Superior temporal gyrus (tissue), 1 donor: ENCODE measurements at regions not wholly inside any gene's neighbourhood (a gene's known extent, or its start where the extent isn't known, plus 50 kb on each side); places are given as distances from the start of the nearest gene placed in this dataset.

Experiments
- DNase-seq: peaks from one replicate; pipeline ENCODE4 v3.0.0-alpha.2; 2016; ENCODE audit errors: extremely low spot score

DNA sequence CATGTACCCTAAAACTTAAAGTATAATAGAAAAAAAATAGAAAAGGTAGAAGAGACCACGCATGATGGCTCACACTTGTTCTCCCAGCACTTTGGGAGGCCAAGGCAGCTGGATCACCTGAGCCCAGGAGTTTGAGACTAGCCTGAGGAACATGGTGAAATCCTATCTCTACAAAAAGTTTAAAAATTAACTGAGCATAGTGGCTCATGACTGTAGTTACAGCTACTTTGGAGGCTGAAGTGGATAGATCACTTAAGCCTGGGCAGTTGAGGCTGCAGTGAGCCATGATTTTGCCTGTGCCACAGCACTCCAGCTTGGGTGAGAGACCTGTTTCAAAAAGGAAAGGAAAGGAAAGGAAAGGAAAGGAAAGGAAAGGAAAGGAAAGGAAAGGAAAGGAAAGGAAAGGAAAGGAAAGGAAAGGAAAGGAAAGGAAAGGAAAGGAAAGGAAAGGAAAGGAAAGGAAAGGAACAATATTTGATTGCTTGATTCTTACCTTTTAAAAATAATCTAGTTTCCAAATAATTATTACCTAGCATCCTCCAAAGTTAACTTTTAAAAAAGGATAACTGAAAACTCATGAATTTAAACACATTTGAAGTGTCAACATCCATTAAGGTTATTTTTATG, 99.9 kb upstream of the PAX6 start:
- DNase-seq, result no peak

DNA sequence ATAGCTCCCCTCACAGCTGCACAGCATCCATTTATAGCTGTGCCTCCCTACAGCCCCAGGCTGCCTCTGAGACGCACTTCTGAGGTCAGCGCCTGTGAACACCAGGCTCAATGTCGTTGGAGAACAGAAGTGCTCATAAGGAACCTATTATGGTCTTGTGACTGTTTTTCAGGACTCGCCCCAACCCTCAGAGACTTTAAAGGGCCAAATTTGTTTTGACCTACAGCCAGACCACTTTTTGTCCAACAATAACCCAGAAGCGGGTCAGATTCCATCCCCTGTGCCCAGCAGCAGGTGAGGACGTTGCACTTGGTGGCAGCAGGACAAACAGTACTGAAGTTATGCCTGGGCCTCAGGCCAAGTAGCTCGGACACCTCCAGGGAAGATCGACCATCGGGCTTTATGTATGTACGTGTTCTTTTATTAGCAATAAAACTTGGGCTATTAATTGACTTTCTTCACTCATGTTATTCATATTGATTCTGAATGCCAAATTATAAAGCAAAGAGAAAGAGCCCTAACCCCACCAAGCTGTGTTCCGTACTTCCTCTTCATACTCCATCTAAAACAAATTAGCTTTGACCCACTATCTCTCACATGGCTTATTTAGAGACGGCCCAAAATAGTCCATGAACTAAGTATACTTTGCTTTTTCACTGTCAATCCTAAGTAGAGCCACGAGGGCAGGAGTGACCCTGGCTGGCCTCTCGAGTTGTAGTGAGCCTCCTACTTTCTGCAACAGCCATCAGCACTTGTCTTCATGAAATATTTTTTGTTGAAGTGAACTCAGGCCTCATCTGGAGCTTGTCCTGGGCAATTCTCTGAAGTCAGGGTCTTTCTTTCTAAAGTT, 92.3 kb upstream of the PAX6 start:
- no peak for DNase-seq

DNA sequence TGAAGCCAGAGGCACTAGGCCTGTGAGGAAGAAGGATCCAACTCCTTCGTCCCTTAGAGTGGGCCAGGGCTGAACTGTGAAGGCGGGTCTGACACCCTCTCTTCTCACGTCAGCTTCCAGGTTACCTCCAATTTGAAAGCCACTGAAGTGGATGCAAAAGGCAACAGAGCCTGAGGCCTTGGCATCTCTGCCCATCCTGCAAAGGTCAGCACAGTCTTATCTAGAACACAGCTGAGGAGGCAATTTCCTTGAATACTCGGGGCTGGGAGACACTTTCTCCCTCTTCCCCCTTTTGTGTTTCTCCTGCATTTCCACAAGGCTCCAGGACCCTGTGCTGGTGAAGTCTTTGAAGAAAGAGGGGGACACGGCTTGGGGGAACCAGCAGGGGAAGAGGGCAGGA, 91.6 kb upstream of the PAX6 start:
- DNase-seq, result no peak

DNA sequence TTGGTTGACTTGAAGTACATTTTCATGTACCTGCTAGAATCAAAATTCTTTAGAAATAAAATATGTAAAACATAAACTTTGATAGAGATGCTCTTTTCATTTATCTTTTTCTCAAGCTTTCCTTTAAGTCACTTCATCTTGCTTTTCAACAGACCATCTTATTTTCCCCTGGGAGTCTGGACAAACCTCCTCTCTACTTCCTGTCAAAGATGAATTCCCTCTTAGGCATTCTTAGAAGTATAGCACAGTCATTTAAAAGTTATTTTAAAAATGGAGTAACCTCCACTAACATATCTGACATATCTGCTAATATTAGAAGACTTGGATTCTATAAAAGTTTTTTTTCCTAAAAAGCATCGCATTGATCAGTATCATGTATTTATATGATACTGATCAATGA, 84.8 kb upstream of the PAX6 start:
- no peak for DNase-seq

DNA sequence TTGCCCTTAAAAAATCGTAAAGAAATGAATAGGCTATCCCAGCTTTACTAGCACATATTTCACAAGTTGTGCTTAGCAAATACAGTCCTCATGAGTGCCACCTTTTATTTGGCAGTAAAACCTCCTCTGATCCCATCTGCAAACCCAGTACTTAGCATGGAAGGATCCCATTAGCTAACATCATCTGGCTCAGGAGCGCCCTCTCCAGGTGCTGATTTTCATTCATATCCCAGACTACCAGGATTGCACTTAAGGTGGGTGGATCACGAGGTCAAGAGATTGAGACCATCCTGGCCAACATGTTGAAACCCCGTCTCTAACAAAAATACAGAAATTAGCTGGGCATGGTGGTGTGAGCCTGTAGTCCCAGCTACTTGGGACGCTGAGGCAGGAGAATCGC, 76.1 kb upstream of the PAX6 start:
- DNase-seq, result no peak

DNA sequence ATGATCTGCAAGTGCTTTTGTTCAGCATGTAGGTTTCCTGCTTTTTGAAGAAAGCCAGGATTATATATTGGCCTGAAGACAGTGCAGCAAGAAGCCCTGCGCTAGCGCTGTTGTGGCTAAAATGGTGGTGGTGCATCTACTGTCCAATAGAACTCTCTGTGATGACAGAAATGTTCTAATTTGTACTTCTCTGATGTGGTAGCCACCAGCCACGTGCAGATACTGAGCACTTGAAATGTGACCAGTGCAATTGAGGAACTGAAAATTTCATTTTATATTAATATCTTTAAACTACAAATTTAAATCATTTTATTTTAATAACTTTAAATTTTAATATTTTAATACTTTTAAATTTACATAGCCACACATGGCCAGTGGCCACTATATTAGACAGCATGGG, 73.0 kb upstream of the PAX6 start:
- no peak for DNase-seq

DNA sequence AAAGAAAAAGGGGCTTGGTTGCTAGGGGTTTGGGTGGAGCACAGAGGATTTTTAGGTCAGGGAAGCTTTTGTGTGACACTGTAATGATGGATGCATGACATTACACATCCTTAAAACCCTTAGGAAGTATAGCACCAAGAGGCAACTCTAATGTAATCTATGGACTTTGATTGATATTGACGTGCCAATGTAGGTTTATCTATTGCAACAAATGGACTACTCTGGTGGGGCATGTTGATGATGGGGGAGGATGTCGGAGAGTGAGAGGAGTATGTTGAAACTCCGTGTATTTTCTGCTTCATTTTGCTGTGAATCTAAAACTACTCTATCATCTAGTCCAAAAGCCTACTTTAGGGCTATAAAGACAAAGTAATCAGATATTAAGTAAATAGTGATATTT, 72.3 kb upstream of the PAX6 start:
- no peak for DNase-seq

DNA sequence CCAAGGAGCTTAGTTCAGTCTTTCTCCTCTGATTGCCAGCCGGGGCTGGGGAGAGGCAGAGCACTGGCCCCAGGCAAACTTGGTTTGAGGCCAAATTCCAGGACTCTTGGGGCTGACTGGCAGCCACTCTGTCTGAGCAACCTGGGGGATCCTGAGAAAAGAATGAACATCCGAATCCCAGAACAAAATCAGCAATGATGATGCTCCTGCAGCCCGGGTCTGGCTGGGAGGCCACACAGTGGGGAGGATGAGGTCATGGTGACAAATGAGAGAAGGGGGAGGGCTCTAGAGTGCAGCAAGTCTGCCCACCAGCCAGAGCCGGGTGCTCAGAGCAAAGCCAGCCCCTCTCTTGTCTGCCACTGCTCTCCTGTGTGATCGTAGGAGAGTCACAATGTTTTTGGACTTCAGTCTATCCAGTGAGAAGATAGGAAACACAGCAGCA, 71.8 kb upstream of the PAX6 start:
- no peak for DNase-seq

DNA sequence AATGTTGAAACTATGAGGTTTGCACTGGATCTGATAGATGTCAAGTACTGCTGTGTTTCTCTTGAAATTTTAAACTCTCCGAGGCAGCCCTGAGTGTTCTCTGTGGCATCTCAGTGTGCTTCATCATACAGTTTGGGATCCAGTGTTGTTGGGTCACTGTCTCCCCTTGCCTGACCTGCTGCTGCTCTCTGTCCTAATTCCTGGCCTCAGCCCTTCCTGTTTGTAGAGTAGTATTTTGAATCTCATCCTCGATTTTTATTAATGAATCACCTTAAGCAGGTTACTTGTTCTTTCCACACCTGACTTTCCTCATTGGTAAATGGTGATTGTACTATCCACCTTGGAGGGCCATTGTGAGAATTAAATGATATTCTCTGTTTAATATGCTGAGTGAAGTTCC, 70.7 kb upstream of the PAX6 start:
- no peak for DNase-seq

DNA sequence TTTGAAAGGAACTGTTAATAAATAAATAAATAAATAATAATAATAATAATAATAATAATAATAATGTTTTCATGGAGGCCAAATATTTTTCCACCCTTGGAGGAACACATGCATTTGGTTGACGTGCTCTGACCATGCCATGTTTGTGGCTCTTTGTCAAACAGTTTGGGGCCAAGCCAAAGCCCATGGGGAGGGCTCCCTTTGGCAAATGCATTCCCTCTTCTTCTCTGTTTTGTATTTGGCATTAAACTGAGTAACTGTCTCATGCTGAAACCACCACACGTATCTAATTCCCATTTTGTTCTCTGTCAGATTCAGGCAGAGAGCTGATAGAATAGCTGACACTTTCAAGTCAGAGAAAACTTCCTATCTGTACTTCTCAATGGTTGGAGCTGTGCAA, 68.6 kb upstream of the PAX6 start:
- no peak for DNase-seq

DNA sequence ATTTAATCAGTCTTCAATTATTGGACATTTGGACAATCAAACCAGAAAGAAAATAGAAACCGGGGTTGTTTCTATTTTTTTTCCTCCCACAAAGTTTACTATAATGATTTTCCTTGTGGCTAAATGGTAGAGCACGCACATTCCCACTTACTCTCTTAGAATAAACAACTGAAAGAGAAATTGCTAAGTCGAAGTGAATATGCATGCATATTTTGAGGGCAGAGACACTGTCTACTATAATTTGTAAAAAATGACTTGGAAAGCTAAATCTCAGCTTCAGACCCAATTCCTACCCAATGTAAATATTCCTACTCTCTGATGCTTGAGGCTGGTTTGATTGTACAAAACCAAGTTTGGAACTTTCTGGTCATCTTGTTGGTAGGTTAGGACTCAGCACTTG, 66.7 kb upstream of the PAX6 start:
- DNase-seq, result no peak

DNA sequence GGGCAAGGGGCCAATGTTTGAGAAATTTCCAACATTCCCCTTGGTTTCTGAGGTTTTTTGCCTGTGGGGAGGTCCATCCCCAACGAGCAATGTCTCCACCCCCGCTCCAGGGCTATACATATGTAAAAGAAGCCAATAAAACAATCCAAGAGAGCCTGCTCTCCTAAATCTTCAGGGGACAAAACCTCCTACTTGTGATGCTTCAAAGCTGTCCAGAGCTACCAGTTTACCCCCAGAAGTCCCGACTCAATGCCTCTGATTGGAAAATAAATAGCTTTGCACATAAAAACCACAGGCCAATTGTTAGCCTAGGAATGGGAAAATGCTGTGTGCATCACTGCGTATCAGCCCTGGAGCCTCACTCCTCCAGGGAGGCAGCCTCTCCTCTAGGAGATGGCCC, 66.0 kb upstream of the PAX6 start:
- no peak for DNase-seq

DNA sequence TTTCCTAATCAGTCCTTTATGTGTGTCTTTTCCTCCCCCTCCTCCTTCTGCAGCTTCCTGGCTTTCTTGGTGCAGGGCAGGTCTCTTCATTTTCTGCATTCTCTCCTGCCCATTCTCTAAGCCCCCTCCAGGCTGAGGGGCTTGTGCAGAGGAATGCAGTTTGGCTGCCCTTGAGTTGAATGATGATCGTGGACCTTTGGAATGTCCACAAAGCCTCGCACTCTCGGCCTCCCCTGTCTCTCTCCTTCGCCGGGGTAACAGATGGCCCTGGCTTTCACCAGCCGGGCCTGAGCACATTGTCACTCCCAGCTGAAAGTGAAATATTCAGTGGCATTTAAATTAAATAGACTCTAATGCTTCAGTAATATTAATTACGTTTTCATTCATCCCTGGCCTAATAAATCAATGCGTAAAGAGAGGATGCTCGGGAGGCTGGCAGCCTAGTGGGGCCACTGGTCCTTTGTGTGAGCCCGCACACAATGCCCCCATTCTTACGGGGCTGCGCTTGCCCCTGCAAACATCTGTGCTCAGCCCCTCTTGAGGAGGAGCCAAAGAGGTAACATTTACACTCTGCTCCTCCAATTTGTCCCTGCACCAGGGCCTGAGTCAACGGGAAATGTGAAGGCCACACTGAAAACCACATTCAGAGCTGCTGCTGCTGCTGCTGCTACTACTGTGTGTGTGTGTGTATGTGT, 64.9 kb upstream of the PAX6 start:
- DNase-seq, result no peak

DNA sequence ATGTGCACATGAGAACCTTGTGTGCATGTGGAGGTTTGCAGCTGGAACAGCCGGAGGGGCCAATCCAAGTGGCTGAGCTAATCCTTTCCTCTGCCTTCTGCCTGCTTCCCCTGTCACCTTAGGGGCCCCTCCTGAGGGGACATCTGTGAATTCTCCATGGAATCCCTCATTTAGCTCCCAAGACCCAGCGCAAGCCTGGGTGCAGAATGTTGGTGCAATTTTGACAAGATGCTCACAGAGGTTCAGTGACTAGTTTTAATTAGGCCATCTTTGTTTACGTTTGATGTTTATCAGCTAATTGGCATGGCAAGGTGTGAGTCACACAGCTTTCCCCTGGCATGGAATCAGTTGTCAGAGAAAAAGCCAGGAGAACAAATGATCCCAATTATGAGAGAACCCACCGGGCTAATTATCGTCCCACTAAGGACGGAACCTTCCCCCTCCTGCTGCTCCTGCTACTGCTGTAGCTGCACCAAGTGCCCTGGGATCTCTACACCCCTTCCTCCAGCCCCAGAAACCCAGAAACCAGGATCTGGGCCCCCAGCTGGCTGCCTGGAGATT, 63.6 kb upstream of the PAX6 start:
- no peak for DNase-seq

DNA sequence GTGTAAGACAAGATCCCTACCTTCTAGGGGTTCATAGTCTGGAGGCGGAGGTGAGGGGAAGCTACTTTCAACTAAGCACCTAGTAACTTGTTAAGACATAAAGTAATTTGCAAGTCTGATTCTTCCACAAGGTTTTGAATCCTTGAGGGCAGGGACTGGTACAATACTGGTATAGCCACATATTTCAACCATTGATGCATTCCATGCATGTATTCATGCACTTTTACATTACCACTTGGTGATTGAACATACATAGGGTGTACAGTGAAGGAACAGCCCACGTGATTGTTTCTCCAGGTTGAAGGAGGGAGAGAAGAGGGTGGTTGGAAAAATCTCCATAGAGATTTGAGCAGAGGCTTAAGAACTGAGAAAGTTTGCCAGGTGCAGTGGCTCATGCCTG, 62.0 kb upstream of the PAX6 start:
- DNase-seq, result no peak

DNA sequence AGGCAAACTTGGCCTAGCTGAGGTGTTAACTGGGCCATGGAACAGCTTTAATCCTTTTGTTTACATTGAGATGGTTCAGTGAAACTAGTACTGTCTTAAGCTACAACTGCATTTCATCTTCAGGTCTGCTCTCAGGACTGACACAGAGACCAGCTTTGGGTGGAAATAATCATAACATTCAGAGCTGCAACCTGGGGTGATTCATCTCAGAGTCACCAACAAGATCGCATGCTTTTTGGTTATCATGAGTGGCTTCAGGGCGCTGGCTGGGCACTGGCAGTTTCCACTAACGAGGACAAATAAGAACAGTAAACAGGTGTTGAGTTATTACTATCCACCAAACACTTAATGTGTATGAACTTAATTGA, 60.9 kb upstream of the PAX6 start:
- DNase-seq, result no peak

DNA sequence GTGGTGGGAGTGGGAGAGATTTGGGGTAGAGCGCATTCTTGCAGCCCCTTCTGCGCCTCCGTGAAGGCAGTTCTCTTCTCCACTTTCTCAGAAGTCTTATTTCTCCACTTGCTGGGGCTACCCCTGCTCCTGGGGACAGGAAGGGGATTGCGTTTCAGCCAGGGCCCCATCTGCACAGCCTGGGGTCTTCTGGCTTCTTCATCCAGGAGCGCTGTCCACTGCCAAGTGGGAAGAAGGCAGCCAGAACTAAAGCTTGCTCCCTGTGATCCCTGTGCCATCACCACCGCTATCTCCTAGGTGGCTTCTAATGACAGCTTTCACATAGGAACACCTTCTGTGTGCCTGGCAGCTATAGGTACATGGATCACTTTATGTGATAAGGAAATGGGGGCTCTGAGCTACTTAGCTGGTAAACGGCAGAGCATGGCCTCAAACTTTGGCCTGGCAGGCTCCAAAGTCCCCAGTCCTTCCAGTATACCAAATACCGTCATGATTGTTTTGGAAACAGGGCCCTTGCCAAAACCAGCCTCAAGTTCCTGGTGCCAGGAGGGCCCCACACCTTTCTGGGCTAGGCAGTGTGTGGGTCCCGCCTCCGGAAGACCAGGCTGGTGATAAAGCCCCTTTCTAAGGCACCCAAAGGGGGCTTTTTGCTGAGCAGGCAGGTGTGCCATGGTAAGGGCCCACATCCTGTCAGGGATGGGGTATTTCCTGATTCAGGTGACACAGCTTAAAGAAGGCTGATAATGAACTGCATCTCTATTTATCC, 60.4 kb upstream of the PAX6 start:
- no peak for DNase-seq

DNA sequence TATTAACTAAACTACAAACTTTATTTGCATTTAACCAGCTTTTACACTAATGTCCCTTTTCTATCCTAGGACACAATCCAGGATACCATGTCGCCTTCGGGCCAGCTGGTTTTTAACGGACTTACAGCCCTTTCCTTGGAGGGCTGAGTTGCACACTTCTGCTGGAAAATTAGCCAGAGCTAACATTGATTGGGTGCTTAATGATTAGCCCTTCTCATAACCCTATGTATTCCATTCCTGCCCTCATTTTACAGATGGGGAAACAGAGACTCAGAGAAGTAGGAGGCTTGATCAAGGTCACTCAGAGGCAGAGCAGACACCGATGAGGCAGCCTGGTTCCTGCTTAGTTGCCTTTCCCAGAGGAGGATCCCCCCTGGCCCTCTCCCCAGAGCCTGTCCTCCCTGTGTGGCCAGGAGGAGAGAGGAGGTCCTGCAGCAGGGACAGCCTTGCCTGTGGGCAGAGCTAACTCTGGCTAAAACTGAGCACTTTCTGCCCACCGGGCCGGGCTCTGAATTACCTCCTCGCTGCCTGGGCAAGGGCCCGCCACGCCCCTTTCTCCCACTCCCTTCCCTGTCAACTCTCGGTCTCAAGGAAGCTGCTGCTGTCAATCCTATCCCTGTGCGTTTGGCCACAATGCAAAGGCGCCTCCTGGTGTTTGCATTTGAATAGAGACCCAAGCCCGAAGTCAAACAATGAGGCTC, 59.6 kb upstream of the PAX6 start:
- peak; percentile 46 for DNase-seq

DNA sequence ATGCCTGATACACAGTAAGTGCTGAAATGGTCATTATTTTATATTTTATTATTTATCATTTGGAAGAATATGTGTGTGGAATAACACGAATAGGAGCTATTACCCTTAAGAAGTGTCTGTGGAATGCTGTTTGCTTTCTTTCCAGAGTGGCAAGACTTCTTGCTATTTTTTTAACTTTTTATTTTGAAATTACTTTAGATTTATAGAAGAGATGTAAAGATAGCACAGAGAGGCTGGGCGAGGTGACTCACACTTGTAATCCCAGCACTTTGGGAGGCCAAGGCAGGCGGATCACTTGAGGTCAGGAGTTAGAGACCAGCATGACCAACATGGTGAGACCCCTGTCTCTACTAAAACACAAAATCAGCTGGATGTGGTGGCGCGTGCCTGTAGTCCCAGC, 58.9 kb upstream of the PAX6 start:
- DNase-seq, result no peak

DNA sequence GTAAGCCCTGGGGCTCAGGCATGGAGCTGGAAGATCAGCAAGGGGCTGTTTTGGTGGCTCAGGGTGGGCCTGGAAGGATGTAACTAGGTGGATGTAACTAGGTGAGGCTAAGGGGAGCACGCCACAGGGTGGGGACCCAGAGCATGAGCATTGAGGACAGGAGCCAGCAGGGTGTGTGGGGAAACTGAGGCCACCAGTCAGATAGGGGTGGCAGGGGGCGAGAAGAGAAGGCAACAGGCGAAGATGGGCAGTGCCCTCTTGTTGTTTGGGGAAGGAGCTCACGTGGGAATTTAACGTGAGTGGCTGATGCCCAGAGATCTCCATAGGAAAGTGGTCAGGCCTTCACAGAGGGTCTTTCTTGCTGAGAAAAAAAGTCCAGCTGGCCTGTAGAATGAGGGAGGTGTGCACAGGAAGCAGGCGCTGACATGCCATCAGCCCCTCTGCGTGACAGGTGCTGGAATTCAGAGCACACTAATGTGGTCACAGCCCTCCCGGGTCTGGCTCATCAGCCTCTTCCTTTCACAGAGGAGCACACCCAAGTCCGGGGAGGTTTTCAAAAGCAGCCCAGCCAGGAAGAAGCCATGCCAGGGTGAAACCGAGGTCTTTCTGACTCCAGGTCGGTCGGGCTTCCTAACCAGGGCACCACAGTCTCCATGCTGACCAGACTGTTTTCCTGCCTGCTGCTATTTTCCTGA, 54.6 kb upstream of the PAX6 start:
- DNase-seq, result no peak
